ENCODE measurements at regions not wholly inside any gene's neighbourhood (a gene's known extent, or its start where the extent isn't known, plus 50 kb on each side); places are given as distances from the start of the nearest gene placed in this dataset.

- TF ChIP-seq CTCF (IDR thresholded peaks at IDR 0.05) (no peak), POLR2A (IDR thresholded peaks at IDR 0.05) (no peak)
Observed at GRCh38 chr5:135276151-135276550, 122.9 kb downstream of the MACROH2A1 start.
